ENCODE measurements at regions not wholly inside any gene's neighbourhood (a gene's known extent, or its start where the extent isn't known, plus 50 kb on each side); places are given as distances from the start of the nearest gene placed in this dataset.

DNA sequence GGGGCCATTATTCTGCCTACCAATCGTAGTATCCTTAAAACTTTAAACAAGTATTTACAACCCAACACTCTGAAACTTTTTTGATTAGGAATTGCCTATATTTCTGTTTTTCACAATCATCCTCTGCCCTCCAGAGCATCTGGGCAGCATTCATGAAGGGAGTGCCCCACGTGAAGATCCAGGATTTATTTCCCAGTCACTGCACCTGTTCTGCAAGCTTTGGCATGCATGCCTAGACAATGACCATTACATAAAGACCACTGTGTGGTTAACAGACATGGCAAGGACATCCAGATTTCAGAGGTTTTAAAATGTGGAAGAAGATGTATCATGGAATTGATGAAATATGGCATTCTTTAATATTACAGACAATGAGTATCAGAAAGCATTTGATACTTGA, 1083.8 kb downstream of the TBC1D22A start:
- no peaks in the 10 kb centered on the region for H3K36me3 ChIP-seq (ENCODE audit: low read length)
- no peaks in the 10 kb centered on the region for H3K79me2 ChIP-seq (ENCODE audit: insufficient read depth, low read length)
- no peak for TF ChIP-seq EZH2phosphoT487 (conservative IDR thresholded peaks at IDR 0.05; ENCODE audit: low read length)
- no peak for TF ChIP-seq CTCF (IDR thresholded peaks at IDR 0.05; ENCODE audit: insufficient read depth, low read length, poor library complexity, severe bottlenecking)
- H3K27ac ChIP-seq (ENCODE audit: low read depth, low read length), result no peak overlapping the region
- H3K9me3 ChIP-seq (ENCODE audit: insufficient read depth, low read length), result no peaks in the 10 kb centered on the region
- no peaks in the 10 kb centered on the region for H3K27me3 ChIP-seq (ENCODE audit: low read length)
- no peaks in the 10 kb centered on the region for H3K9me2 ChIP-seq (replicated peaks; ENCODE audit: insufficient read depth, low read length)
- H3F3A ChIP-seq (ENCODE audit: insufficient read depth), result no peaks in the 10 kb centered on the region
- H3K4me3 ChIP-seq (ENCODE audit: insufficient read depth, low read length, poor library complexity, severe bottlenecking), result no peak overlapping the region
- no peaks in the 10 kb centered on the region for H4K20me1 ChIP-seq (ENCODE audit: low read depth, low read length)
- no peak overlapping the region for H2AFZ ChIP-seq (ENCODE audit: low read depth, low read length, severe bottlenecking)
- H3K4me2 ChIP-seq (ENCODE audit: low read depth, low read length, poor library complexity, severe bottlenecking), result no peak overlapping the region
- no peak overlapping the region for H3K9ac ChIP-seq (ENCODE audit: low read length)

- H3K4me2 ChIP-seq (ENCODE audit: low read depth, low read length, poor library complexity, severe bottlenecking), result no peak overlapping the region
These were observed 1079.7 kb downstream of the TBC1D22A start for GRCh38 chr22:47842119-47842518.

DNA sequence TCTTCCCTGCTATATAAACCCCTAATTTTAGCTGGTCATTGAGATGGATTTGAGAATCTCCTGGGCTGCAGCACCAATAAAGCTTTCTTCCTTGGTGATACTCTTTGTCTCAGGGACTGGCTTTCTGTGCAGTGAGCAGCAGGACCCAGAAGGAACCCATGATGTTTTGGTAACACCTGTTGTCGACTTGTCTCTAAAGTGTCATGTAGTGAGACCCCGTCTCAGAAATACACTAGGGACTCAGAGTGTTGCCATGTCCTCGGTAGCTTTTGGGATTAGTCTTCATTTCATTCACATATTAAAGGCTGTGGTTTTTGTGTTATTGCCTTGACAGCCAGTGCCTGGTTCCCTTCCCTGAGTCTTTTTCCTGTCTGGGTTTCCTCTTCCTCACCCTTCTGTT, 1078.7 kb downstream of the TBC1D22A start:
- Histone ChIP-seq H3K79me2 (ENCODE audit: insufficient read depth, low read length) (no peaks in the 10 kb centered on the region), H3K4me3 (ENCODE audit: insufficient read depth, low read length, poor library complexity, severe bottlenecking) (no peak overlapping the region), H3K9me3 (ENCODE audit: insufficient read depth, low read length) (no peaks in the 10 kb centered on the region), H3K27ac (ENCODE audit: low read depth, low read length) (no peak overlapping the region), H3K4me2 (ENCODE audit: low read depth, low read length, poor library complexity, severe bottlenecking) (no peak overlapping the region), H4K20me1 (ENCODE audit: low read depth, low read length) (no peaks in the 10 kb centered on the region), H3K9me2 (replicated peaks; ENCODE audit: insufficient read depth, low read length) (no peaks in the 10 kb centered on the region), H3K27me3 (ENCODE audit: low read length) (no peaks in the 10 kb centered on the region), H3F3A (ENCODE audit: insufficient read depth) (no peaks in the 10 kb centered on the region), H2AFZ (ENCODE audit: low read depth, low read length, severe bottlenecking) (no peak overlapping the region), H3K9ac (ENCODE audit: low read length) (no peak overlapping the region), H3K36me3 (ENCODE audit: low read length) (no peaks in the 10 kb centered on the region)
- no peak for TF ChIP-seq EZH2phosphoT487 (conservative IDR thresholded peaks at IDR 0.05; ENCODE audit: low read length)
- TF ChIP-seq CTCF (IDR thresholded peaks at IDR 0.05; ENCODE audit: insufficient read depth, low read length, poor library complexity, severe bottlenecking), result no peak

More at GRCh38 chr22:47842119-47842518, 1079.7 kb downstream of the TBC1D22A start:
- Histone ChIP-seq H3K9ac (ENCODE audit: low read length) (no peak overlapping the region), H3K9me3 (ENCODE audit: insufficient read depth, low read length) (no peaks in the 10 kb centered on the region), H3K27me3 (ENCODE audit: low read length) (no peaks in the 10 kb centered on the region), H3K27ac (ENCODE audit: low read depth, low read length) (no peak overlapping the region), H2AFZ (ENCODE audit: low read depth, low read length, severe bottlenecking) (peak overlapping the region; percentile 5), H3K9me2 (replicated peaks; ENCODE audit: insufficient read depth, low read length) (no peaks in the 10 kb centered on the region), H3K79me2 (ENCODE audit: insufficient read depth, low read length) (no peaks in the 10 kb centered on the region), H4K20me1 (ENCODE audit: low read depth, low read length) (no peaks in the 10 kb centered on the region), H3F3A (ENCODE audit: insufficient read depth) (no peaks in the 10 kb centered on the region), H3K36me3 (ENCODE audit: low read length) (no peaks in the 10 kb centered on the region), H3K4me3 (ENCODE audit: insufficient read depth, low read length, poor library complexity, severe bottlenecking) (no peak overlapping the region)
- TF ChIP-seq CTCF (IDR thresholded peaks at IDR 0.05; ENCODE audit: insufficient read depth, low read length, poor library complexity, severe bottlenecking), result peak; percentile 54
- no peak for TF ChIP-seq EZH2phosphoT487 (conservative IDR thresholded peaks at IDR 0.05; ENCODE audit: low read length)
